AG09319 (cell line): ENCODE measurements at regions not wholly inside any gene's neighbourhood (a gene's known extent, or its start where the extent isn't known, plus 50 kb on each side); places are given as distances from the start of the nearest gene placed in this dataset.

Experiments used
- DNase-seq: peaks from one replicate; pipeline ENCODE4 v3.0.0-alpha.2; 2010; ENCODE audit warnings: low read depth; ENCODE audit errors: extremely low read depth
- TF ChIP-seq, protein P1 (sequence below): IDR thresholded peaks from 2 replicates; pipeline ENCODE4 v1.5.1; 2011; ENCODE audit warnings: low read depth, mild to moderate bottlenecking, inconsistent platforms, low read length, moderate library complexity

DNA sequence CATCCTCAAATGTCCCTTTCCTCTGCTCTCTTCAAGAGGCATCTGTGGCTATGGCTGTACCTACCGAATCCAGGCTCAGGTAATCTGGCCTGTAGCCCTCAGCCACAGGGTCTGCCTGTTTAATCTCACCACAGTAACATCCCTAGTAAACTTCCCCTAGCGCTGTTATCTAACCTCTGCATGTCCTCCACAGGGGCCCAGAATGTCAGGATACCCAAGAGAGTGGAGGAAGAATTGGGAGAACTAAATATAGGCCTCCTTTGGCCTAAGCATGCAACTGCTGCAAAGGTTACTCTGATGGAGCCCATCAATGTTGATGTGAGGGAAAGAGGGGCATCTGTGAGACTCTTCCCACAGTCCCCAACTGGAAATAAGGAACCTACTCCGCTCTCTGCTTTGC is 63.2 kb upstream of the IFNG-AS1 start:
- TF ChIP-seq, protein P1, sequence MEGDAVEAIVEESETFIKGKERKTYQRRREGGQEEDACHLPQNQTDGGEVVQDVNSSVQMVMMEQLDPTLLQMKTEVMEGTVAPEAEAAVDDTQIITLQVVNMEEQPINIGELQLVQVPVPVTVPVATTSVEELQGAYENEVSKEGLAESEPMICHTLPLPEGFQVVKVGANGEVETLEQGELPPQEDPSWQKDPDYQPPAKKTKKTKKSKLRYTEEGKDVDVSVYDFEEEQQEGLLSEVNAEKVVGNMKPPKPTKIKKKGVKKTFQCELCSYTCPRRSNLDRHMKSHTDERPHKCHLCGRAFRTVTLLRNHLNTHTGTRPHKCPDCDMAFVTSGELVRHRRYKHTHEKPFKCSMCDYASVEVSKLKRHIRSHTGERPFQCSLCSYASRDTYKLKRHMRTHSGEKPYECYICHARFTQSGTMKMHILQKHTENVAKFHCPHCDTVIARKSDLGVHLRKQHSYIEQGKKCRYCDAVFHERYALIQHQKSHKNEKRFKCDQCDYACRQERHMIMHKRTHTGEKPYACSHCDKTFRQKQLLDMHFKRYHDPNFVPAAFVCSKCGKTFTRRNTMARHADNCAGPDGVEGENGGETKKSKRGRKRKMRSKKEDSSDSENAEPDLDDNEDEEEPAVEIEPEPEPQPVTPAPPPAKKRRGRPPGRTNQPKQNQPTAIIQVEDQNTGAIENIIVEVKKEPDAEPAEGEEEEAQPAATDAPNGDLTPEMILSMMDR: no peak
- no peak for DNase-seq

DNA sequence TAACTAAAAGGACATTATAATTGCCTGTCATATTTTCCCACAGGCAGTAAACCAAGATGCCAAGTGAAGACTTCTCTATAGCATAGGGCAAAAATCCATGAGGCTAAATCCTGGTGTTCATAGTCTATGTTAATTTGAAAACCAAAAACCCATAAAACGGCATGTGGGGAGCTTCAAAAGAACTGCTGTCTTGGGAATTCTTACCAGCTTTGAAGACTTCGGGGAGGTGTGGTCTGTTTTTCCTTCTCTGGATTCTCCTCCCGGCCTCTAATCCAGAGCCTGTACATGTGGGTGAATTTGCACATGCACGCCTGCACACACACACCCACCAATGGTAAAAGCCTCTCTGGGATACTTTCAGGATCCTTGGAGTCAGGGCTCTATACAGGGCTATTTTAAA is 61.9 kb upstream of the IFNG-AS1 start:
- TF ChIP-seq, protein P1: no peak
- DNase-seq: no peak

DNA sequence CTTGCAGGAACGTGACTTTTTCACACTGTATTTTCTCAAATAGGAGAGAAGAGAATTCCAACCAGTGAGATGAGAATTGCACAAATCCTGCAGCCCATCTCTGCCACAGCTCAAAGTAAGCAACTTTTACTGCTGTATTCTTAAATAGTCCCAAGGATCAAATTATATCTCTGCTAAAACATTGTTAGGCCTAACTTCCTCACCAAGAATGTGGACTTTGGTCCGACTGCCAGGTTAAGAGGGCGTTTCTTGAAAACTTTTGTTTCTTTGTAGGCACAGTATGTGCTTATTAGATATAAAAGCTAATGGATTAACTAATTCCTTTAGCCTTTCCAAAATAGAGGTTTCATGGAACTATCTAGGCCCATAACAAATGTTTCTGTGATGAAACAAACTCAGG is 61.4 kb upstream of the IFNG-AS1 start:
- TF ChIP-seq, protein P1: no peak
- no peak for DNase-seq

DNA sequence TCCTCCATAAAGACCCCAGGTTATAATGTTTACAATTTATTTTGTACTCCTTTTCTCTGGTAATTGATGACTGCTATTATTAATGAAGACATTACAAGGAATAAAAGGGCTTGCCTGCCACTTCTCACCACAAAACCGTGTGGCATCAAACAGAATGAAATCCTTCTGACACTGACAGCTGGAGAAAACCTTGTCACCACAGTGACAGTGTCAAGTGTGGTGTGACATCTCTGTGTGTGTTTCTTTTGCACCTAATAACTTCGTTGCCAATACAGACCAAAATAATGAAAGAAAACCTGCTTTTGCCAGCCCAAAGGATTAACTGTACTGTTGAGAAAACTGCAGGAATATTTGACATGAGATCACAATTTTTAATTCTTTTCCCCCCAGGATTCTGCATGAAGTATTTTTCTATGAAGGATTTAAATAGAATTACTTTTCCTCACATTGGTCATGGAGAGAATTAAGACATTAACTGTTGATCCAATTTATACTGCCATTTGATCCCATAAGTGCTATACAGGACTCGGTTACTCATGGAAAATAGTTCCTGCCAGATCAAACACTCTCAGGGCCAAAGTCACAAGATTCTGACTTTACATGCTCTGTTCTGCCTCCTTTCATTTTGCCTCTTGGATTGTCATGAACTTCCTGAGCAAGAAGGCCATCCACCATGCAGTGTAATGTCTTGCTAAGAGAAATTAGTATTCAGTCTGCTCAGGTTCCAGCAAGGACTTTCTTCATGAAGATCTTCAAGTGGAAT is 60.4 kb upstream of the IFNG-AS1 start:
- TF ChIP-seq, protein P1: no peak
- no peak for DNase-seq

DNA sequence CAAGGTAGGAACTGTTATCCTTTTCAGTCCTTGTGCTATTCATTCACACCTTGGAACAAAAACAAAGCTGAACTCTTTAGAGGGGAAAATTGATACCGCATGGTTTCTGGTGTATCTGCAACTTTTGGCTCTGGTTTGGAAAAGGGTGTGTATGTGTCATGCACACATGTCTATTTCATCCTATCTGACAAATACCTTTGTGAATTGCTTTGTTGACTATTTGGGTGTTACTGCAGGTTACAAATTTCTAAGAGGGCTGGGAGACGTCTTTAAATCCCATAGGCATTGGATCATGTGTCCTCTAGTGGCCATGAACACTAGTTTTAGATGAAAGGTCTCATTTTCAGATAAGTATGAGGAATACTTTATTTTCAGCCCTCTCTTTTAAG is 59.9 kb upstream of the IFNG-AS1 start:
- TF ChIP-seq, protein P1: no peak
- DNase-seq: no peak

DNA sequence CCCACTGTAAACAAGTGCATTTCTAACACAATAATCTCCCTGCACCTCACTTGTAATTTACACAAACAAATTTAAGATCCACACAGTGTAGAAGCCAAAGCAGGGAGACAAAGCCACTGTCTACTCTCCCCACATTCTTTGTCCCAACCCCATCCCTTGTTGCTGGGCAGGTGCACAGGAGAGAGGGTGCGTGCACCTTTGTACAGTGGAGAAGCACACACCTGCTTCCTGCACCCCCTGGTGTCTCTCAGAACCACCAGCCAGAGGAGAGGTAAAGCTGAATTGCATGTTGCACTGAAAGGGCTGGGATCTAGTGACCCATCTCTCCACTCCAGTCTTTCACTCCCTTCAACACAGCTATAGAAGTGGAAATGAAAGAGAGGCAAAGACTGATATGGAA is 51.4 kb upstream of the IFNG-AS1 start:
- TF ChIP-seq, protein P1: no peak
- DNase-seq: no peak
